ENCODE measurements at regions not wholly inside any gene's neighbourhood (a gene's known extent, or its start where the extent isn't known, plus 50 kb on each side); places are given as distances from the start of the nearest gene placed in this dataset.

DNA sequence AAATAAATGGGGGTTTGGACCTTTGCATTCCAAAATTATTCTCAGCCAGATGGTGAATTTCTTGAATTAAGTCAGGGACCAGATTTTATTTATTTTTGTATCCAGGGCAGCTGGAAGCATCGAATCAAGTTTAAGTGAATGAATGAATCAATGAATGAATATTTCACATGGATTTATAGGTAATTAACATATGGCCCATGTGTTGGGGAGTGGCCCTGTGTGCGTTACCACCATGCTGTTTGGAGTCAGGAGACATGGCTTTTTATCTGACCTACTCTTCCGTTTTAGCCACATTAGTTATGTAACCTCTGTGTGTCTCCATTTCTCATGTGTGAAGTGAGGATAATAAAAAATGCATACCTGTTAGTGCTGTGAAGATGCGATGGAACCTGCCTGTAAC is 213.5 kb downstream of the CDH26 start:
- TF ChIP-seq TAF1 (IDR thresholded peaks at IDR 0.05; ENCODE audit: low read depth, low read length), result no peak
- no peak for TF ChIP-seq POLR2A (IDR thresholded peaks at IDR 0.05; ENCODE audit: low read depth, low read length)

Measured in GM12891 (cell line).